HEK293 (cell line): ENCODE measurements at regions not wholly inside any gene's neighbourhood (a gene's known extent, or its start where the extent isn't known, plus 50 kb on each side); places are given as distances from the start of the nearest gene placed in this dataset.

Experiments used
- ATF2 ChIP-seq: fragments of 450-650 bp; formaldehyde crosslinking; IDR thresholded peaks from 2 replicates; pipeline ENCODE4 v1.5.1; 2016; ENCODE audit warnings: missing biosample characterization, missing genetic modification characterization, low read depth
- CTCF ChIP-seq: fragments of 450-650 bp; formaldehyde crosslinking; IDR thresholded peaks from 2 replicates; pipeline ENCODE4 v1.5.1; 2016; ENCODE audit warnings: missing biosample characterization, missing genetic modification characterization
- HOXD13 ChIP-seq: sonication (generic); formaldehyde crosslinking; IDR thresholded peaks from 2 replicates; pipeline ENCODE4 v1.8.0; 2022; ENCODE audit warnings: missing genetic modification reagents, borderline replicate concordance
- TCF7L2 ChIP-seq: IDR thresholded peaks from 2 replicates; pipeline ENCODE4 v1.6.1; 2011; ENCODE audit warnings: low read depth, mild to moderate bottlenecking, inconsistent platforms, low read length, moderate library complexity, borderline replicate concordance
- ZBTB11 ChIP-seq: fragments of 450-650 bp; formaldehyde crosslinking; conservative IDR thresholded peaks from 2 replicates; pipeline ENCODE4 v1.5.1; 2016; ENCODE audit warnings: low read depth, missing biosample characterization, missing genetic modification characterization
- ZEB2 ChIP-seq: fragments of 450-650 bp; formaldehyde crosslinking; IDR thresholded peaks from 2 replicates; pipeline ENCODE4 v1.5.1; 2016; ENCODE audit warnings: missing biosample characterization, missing genetic modification characterization
- ZFP69B ChIP-seq: fragments of 450-650 bp; formaldehyde crosslinking; IDR thresholded peaks from 2 replicates; pipeline ENCODE4 v1.5.1; 2016; ENCODE audit warnings: missing biosample characterization, missing genetic modification characterization
- ZNF274 ChIP-seq, 2 experiments: fragments of 200-500 bp in 1 of 2; fragments of 450-650 bp in 1 of 2; sonication (Bioruptor generic) in 1 of 2; formaldehyde crosslinking in 1 of 2; IDR thresholded peaks; 2 replicates each; pipeline versions ENCODE4 v1.5.1 to v1.6.1; 2014 to 2016; ENCODE audit warnings: borderline replicate concordance in 1 of 2, inconsistent platforms in 1 of 2, low read length in 1 of 2, missing biosample characterization in 1 of 2, missing genetic modification characterization in 1 of 2
- ZNF792 ChIP-seq: fragments of 450-650 bp; formaldehyde crosslinking; IDR thresholded peaks from 2 replicates; pipeline ENCODE4 v1.5.1; 2016; ENCODE audit warnings: missing biosample characterization, missing genetic modification characterization
- TF ChIP-seq, protein P1 (sequence below): fragments of 450-650 bp; formaldehyde crosslinking; IDR thresholded peaks from 2 replicates; pipeline ENCODE4 v1.5.1; 2016; ENCODE audit warnings: missing biosample characterization, missing genetic modification characterization
- TF ChIP-seq, protein P2 (sequence below): fragments of 450-650 bp; formaldehyde crosslinking; IDR thresholded peaks from 2 replicates; pipeline ENCODE4 v1.5.1; 2016; ENCODE audit warnings: missing biosample characterization, missing genetic modification characterization
- TF ChIP-seq, protein P3 (sequence below): fragments of 450-650 bp; formaldehyde crosslinking; IDR thresholded peaks from 2 replicates; pipeline ENCODE4 v1.5.1; 2016; ENCODE audit warnings: missing biosample characterization, missing genetic modification characterization, borderline replicate concordance

- TF ChIP-seq, protein P1, sequence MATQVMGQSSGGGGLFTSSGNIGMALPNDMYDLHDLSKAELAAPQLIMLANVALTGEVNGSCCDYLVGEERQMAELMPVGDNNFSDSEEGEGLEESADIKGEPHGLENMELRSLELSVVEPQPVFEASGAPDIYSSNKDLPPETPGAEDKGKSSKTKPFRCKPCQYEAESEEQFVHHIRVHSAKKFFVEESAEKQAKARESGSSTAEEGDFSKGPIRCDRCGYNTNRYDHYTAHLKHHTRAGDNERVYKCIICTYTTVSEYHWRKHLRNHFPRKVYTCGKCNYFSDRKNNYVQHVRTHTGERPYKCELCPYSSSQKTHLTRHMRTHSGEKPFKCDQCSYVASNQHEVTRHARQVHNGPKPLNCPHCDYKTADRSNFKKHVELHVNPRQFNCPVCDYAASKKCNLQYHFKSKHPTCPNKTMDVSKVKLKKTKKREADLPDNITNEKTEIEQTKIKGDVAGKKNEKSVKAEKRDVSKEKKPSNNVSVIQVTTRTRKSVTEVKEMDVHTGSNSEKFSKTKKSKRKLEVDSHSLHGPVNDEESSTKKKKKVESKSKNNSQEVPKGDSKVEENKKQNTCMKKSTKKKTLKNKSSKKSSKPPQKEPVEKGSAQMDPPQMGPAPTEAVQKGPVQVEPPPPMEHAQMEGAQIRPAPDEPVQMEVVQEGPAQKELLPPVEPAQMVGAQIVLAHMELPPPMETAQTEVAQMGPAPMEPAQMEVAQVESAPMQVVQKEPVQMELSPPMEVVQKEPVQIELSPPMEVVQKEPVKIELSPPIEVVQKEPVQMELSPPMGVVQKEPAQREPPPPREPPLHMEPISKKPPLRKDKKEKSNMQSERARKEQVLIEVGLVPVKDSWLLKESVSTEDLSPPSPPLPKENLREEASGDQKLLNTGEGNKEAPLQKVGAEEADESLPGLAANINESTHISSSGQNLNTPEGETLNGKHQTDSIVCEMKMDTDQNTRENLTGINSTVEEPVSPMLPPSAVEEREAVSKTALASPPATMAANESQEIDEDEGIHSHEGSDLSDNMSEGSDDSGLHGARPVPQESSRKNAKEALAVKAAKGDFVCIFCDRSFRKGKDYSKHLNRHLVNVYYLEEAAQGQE (tag by site-specific recombination), result no peak
- TF ChIP-seq, protein P2, sequence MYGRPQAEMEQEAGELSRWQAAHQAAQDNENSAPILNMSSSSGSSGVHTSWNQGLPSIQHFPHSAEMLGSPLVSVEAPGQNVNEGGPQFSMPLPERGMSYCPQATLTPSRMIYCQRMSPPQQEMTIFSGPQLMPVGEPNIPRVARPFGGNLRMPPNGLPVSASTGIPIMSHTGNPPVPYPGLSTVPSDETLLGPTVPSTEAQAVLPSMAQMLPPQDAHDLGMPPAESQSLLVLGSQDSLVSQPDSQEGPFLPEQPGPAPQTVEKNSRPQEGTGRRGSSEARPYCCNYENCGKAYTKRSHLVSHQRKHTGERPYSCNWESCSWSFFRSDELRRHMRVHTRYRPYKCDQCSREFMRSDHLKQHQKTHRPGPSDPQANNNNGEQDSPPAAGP (tag by site-specific recombination), result no peak
- TF ChIP-seq TCF7L2 (no peak), CTCF (tag by site-specific recombination) (no peak), ZNF792 (tag by site-specific recombination) (no peak), ZEB2 (tag by site-specific recombination) (no peak), ZBTB11 (no peak), HOXD13 (CRISPR knock-in tag) (no peak), ATF2 (tag by site-specific recombination) (no peak), ZNF274 (IDR thresholded peaks at IDR 0.05; ENCODE audit: low read length) (no peak), ZNF274 (tag by site-specific recombination; IDR thresholded peaks at IDR 0.05; ENCODE audit: borderline replicate concordance) (no peak), ZFP69B (tag by site-specific recombination) (no peak)
- TF ChIP-seq, protein P3, sequence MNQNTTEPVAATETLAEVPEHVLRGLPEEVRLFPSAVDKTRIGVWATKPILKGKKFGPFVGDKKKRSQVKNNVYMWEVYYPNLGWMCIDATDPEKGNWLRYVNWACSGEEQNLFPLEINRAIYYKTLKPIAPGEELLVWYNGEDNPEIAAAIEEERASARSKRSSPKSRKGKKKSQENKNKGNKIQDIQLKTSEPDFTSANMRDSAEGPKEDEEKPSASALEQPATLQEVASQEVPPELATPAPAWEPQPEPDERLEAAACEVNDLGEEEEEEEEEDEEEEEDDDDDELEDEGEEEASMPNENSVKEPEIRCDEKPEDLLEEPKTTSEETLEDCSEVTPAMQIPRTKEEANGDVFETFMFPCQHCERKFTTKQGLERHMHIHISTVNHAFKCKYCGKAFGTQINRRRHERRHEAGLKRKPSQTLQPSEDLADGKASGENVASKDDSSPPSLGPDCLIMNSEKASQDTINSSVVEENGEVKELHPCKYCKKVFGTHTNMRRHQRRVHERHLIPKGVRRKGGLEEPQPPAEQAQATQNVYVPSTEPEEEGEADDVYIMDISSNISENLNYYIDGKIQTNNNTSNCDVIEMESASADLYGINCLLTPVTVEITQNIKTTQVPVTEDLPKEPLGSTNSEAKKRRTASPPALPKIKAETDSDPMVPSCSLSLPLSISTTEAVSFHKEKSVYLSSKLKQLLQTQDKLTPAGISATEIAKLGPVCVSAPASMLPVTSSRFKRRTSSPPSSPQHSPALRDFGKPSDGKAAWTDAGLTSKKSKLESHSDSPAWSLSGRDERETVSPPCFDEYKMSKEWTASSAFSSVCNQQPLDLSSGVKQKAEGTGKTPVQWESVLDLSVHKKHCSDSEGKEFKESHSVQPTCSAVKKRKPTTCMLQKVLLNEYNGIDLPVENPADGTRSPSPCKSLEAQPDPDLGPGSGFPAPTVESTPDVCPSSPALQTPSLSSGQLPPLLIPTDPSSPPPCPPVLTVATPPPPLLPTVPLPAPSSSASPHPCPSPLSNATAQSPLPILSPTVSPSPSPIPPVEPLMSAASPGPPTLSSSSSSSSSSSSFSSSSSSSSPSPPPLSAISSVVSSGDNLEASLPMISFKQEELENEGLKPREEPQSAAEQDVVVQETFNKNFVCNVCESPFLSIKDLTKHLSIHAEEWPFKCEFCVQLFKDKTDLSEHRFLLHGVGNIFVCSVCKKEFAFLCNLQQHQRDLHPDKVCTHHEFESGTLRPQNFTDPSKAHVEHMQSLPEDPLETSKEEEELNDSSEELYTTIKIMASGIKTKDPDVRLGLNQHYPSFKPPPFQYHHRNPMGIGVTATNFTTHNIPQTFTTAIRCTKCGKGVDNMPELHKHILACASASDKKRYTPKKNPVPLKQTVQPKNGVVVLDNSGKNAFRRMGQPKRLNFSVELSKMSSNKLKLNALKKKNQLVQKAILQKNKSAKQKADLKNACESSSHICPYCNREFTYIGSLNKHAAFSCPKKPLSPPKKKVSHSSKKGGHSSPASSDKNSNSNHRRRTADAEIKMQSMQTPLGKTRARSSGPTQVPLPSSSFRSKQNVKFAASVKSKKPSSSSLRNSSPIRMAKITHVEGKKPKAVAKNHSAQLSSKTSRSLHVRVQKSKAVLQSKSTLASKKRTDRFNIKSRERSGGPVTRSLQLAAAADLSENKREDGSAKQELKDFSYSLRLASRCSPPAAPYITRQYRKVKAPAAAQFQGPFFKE (tag by site-specific recombination), result no peak
Observed at GRCh38 chr13:110984798-110985197, 69.9 kb upstream of the ANKRD10 start.
